T-helper 2 cell (primary cell): ENCODE measurements at regions not wholly inside any gene's neighbourhood (a gene's known extent, or its start where the extent isn't known, plus 50 kb on each side); places are given as distances from the start of the nearest gene placed in this dataset.
"Not testable (repeated sequence)": the region's sequence is repeated elsewhere in the genome, so short reads cannot be mapped to it uniquely, and the experiment has no call there.

Experiments used
- DNase-seq, 5 experiments: peaks; one replicate each; pipeline versions ENCODE4 v3.0.0 to v3.0.0-alpha.2; 2012 to 2022

- DNase-seq, result no peak
These were observed 142.4 kb downstream of the ZFP64 start for GRCh38 chr20:52049001-52049731.

GRCh38 chr20:52047811-52048764 is 143.5 kb downstream of the ZFP64 start:
- peak in 3 of 5 experiments; percentile 1 to 64 (median 34) for DNase-seq

DNA sequence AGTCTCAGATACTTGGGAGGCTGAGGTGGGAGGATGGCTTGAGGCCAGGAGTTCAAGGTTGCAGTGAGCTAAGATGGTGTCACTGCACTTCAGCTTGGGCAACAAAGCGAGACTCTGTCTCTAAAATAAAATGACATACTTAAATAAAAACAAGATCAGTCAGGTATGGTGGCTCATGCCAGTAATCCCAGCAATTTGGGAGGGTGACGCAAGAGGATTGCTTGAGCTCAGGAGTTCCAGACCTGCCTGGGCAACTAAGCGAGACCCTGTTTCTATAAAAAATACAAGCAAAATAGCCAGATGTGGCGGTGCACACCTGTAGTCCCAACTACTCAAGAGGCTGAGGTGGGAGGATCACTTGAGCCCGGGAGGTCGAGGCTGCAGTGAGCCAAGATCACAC is 149.6 kb downstream of the ZFP64 start:
- no peak for DNase-seq

DNA sequence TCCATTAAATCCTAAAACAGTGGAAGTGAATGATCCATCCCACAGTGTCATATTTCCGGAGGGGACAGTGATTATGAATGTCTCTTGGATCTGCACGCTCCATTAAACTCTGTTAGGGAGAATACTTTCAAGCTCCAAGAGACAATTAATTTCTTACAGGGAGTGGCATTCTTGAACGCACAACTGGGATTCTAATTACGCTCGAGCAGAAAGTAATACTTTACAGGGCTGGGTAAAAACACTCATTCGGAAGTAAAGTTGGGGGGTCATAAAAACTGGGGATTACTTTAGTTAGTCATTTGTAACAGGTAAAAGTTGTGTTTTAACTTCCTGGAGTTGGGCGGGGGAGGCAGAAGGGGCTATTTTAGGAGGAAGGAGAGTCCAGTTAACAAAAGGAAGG is 151.8 kb downstream of the ZFP64 start:
- DNase-seq, result no peak

GRCh38 chr20:52038632-52039031 is 152.9 kb downstream of the ZFP64 start:
- not testable (repeated sequence) for DNase-seq

- no peak for DNase-seq
These were observed 154.2 kb downstream of the ZFP64 start for GRCh38 chr20:52037370-52037769.

DNA sequence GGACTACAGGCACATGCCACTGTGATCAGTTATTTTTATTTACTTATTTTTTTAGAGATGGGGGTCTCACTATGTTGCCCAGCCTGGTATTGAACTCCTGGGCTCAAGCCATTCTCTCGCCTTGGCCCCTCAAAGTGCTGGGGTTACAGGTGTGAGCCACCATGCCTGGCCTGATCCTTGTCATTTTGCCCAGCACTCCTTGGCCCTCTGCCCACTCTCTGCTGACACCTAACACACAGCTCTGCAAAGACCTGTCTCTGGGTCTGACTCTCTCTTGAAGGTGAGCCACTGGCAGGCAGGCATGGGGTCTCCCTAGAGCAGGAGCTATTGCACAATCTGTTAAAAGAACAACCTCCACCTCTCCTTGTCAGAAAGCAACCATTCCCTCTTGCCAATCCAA is 155.6 kb downstream of the ZFP64 start:
- DNase-seq, result no peak

GRCh38 chr20:52035498-52035897 is 156.1 kb downstream of the ZFP64 start:
- no peak for DNase-seq

- DNase-seq, result no peak
These were observed 157.0 kb downstream of the ZFP64 start for GRCh38 chr20:52034581-52034980.

DNA sequence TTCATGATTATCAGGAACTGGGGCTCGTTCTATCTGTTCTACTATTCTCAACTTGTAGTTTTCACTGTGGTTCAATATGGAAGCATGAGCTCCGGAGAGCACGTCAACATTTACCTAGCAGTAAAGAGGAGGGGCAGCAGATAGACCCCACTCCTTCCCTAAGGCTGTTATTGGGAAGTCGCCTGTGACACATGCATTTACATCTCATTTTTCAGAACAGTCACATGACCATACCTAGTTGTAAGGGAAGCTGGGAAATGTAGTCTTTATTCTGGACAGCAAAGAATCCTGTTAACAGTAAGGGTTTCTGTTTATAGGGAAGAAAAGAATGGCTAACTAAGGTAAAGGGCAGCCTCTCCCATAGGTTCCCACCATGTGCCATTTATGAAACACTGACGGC is 158.3 kb downstream of the ZFP64 start:
- DNase-seq, result no peak

GRCh38 chr20:52032304-52032683 is 159.3 kb downstream of the ZFP64 start:
- DNase-seq, result not testable (repeated sequence)

DNA sequence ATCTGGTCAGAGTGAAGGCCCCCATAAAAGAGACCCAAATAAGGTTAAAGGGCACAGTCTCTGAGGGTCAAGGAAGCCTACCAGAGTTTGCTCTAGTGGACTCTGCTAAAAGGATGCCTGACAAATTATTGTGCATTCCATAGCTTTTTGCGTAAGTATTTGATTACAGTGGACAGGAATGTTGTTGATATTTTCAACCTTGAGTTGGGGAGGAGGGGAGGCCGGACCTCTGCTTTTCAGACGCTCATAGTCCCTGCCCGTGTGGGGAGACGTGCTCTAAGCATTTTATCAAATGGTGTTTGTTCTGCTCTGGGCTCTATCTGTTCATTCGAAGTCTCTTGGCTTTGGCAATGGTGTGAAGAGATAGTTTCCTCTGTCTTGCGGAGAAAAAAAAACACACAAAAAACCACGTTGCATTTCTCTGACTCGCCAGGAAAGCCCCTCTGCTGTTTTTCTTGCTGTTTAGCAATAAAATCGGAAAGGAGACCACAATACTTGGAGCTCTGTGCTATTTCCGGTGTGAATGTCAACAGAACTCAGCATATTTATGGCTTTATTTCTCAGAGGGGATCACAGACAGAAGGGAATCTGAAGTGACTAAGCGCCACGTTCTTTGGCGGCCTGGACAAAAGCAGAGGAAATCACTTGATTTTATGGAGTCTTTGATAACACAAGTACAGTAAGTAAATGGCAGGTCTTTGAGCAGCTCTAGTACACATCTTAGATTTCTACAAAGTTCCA is 159.8 kb downstream of the ZFP64 start:
- peak in 2 of 5 experiments; percentile 63 for DNase-seq

- DNase-seq, result no peak
These were observed 160.4 kb downstream of the ZFP64 start for GRCh38 chr20:52031206-52031562.

GRCh38 chr20:52029129-52029528 is 162.4 kb downstream of the ZFP64 start:
- DNase-seq, result not testable (repeated sequence)

- no peak for DNase-seq
These were observed 165.6 kb downstream of the ZFP64 start for GRCh38 chr20:52025938-52026337.

- no peak for DNase-seq
These were observed 172.3 kb downstream of the ZFP64 start for GRCh38 chr20:52019313-52019712.

GRCh38 chr20:52017669-52018317 is 173.8 kb downstream of the ZFP64 start:
- DNase-seq, result no peak

DNA sequence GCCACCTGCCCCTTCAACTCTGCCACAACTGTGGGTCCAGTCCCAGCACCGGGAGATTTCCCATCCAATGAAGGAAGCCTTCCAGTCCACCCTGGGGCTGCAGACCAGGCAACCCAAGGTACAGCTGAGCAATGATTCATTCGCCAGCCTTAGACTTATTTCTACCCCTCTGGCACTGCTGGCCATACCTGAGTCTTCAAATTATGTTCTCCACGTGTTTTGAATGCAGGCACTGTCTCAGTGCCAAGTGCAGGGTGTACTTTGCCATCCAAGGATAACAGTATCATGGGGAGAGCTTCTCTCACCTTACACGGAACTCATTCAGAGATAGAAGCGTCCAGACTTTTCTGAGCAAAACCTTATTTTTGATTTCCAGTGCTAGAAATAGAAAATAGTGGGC is 175.6 kb downstream of the ZFP64 start:
- no peak for DNase-seq

DNA sequence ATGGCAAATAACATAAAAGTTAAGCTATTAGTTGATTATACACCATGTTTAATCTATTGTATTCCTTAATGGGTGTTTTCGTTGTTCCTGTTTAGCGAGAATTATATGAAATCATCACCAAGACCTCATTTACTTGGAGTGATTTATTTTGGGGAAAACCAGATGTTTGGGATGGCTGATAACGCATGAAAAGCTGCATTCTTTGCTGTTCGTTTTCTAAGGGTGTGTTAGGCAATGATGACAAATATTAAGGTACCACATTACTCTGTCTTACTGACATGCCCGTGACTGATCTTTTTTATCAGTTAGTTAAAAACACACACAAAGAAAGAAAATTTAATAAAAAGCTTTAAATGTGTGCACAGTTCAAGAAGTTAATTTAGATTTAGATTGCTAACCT is 176.4 kb downstream of the ZFP64 start:
- no peak for DNase-seq

DNA sequence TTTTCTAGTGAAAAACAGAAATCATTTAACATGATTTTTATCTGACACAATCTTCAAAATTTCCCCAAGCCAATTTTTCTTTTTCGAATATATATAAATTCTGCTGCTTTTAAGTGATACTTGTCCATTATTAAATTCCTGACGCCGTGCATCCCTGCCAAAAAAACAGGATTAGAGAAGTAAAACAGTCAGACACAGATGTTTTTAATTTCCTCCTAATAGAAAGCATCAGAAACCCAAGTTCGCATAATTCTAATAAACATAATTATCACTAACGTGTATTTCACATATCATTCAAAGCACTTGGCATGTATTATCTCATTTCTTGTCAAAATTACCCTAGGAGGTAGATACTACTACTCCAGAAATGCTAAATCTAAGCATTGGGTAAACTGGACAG is 179.5 kb downstream of the ZFP64 start:
- no peak for DNase-seq

DNA sequence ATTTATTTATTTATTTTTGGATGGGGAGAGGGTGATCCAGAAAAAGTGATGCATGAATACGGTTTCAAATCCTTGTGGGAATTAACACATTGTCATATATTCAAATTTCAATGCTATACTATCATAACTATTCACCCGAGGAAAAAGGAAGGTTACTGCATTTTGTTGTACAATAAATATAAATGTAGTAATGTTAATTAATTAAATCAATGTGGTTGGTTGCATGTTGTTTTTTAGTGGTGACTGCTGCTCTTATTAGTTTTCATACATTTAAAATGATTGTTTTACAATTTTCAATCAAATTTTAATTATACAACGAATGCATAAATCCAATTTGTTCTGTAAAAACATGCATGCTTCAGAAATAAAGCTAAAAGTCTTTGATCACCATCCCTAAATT is 180.5 kb downstream of the ZFP64 start:
- DNase-seq, result no peak

DNA sequence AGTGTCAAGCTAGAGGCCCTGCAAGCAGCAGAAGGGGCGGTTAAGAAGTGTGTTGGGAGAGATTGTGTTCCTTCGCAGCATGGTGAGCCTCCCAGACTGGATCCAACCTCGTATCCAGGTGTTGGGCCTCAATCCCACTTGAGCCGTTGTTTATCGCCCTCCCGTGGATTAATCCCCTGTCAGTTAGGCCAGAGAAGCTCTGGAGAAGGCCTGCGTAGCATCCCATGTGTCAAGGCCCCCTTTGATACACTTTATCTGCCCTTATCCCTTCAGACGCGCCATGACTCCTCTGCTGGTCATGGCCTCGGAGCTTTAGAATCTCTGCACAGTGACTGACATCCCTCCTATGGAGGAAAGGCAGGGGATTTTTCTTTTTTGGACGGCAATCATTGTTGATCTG is 181.0 kb downstream of the ZFP64 start:
- DNase-seq, result no peak

DNA sequence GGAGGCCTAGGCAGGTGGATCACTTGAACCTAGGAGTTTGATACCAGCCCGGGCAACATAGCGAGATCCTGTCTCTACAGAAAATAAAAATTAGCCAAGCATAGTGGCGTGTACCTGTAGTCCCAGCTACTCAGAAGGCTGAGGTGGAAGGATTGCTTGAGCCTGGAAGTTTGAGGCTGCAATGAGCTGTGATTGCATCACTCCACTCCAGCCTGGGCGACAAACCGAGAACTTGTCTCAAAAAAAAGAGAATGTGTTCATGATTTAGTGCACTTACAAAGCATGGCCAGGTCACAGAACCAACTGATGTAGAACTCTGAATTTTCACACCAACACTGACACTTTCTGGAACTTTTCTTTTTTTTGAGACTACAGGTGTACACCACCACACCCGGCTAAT is 182.7 kb downstream of the ZFP64 start:
- DNase-seq, result no peak
